ENCODE measurements at regions not wholly inside any gene's neighbourhood (a gene's known extent, or its start where the extent isn't known, plus 50 kb on each side); places are given as distances from the start of the nearest gene placed in this dataset.

- DNase-seq (ENCODE audit: low spot score), result no peak
These were observed 699.9 kb downstream of the INHBA start for GRCh38 chr7:41002741-41003610.

- DNase-seq (ENCODE audit: low spot score), result no peak
These were observed 702.8 kb downstream of the INHBA start for GRCh38 chr7:41000042-41000441.

- DNase-seq (ENCODE audit: low spot score), result no peak
These were observed 706.6 kb downstream of the INHBA start for GRCh38 chr7:40996233-40996677.

GRCh38 chr7:40990841-40991240 lies 712.0 kb downstream of the INHBA start:
- DNase-seq (ENCODE audit: low spot score), result no peak

- no peak for DNase-seq (ENCODE audit: low spot score)
These were observed 715.3 kb downstream of the INHBA start for GRCh38 chr7:40987571-40987970.

GRCh38 chr7:40986351-40986873 lies 716.5 kb downstream of the INHBA start:
- DNase-seq (ENCODE audit: low spot score), result peak; percentile 55

- no peak for DNase-seq (ENCODE audit: low spot score)
These were observed 719.8 kb downstream of the INHBA start for GRCh38 chr7:40983111-40983510.

GRCh38 chr7:40979296-40979695 lies 723.6 kb downstream of the INHBA start:
- no peak for DNase-seq (ENCODE audit: low spot score)

- DNase-seq (ENCODE audit: low spot score), result no peak
These were observed 724.8 kb downstream of the INHBA start for GRCh38 chr7:40978047-40978446.

GRCh38 chr7:40977533-40977932 lies 725.4 kb downstream of the INHBA start:
- DNase-seq (ENCODE audit: low spot score), result no peak

- no peak for DNase-seq (ENCODE audit: low spot score)
These were observed 730.5 kb downstream of the INHBA start for GRCh38 chr7:40972426-40972825.

GRCh38 chr7:40969641-40970040 lies 733.2 kb downstream of the INHBA start:
- no peak for DNase-seq (ENCODE audit: low spot score)

- DNase-seq (ENCODE audit: low spot score), result no peak
These were observed 736.2 kb downstream of the INHBA start for GRCh38 chr7:40966693-40967092.

- no peak for DNase-seq (ENCODE audit: low spot score)
These were observed 737.1 kb downstream of the INHBA start for GRCh38 chr7:40965774-40966173.

- DNase-seq (ENCODE audit: low spot score), result no peak
These were observed 737.9 kb downstream of the INHBA start for GRCh38 chr7:40965016-40965415.

GRCh38 chr7:40964610-40965009 lies 738.3 kb downstream of the INHBA start:
- DNase-seq (ENCODE audit: low spot score), result no peak

GRCh38 chr7:40959955-40960354 lies 742.9 kb downstream of the INHBA start:
- no peak for DNase-seq (ENCODE audit: low spot score)

GRCh38 chr7:40948239-40948638 lies 754.7 kb downstream of the INHBA start:
- DNase-seq (ENCODE audit: low spot score), result no peak

- no peak for DNase-seq (ENCODE audit: low spot score)
These were observed 755.3 kb downstream of the INHBA start for GRCh38 chr7:40947566-40947965.

GRCh38 chr7:40946549-40946948 lies 756.3 kb downstream of the INHBA start:
- DNase-seq (ENCODE audit: low spot score), result no peak

- no peak for DNase-seq (ENCODE audit: low spot score)
These were observed 757.1 kb downstream of the INHBA start for GRCh38 chr7:40945788-40946187.

GRCh38 chr7:40944981-40945585 lies 757.8 kb downstream of the INHBA start:
- DNase-seq (ENCODE audit: low spot score), result no peak

- DNase-seq (ENCODE audit: low spot score), result no peak
These were observed 765.0 kb downstream of the INHBA start for GRCh38 chr7:40937879-40938278.

Measured in AG20443 (cell line).